GM19099 (cell line): ENCODE measurements at regions not wholly inside any gene's neighbourhood (a gene's known extent, or its start where the extent isn't known, plus 50 kb on each side); places are given as distances from the start of the nearest gene placed in this dataset.

Source experiments
- POLR2A ChIP-seq: IDR thresholded peaks from 3 replicates; pipeline ENCODE4 v1.6.1; 2011; ENCODE audit warnings: low read depth; ENCODE audit not compliant: insufficient read length; ENCODE audit errors: extremely low read depth

DNA sequence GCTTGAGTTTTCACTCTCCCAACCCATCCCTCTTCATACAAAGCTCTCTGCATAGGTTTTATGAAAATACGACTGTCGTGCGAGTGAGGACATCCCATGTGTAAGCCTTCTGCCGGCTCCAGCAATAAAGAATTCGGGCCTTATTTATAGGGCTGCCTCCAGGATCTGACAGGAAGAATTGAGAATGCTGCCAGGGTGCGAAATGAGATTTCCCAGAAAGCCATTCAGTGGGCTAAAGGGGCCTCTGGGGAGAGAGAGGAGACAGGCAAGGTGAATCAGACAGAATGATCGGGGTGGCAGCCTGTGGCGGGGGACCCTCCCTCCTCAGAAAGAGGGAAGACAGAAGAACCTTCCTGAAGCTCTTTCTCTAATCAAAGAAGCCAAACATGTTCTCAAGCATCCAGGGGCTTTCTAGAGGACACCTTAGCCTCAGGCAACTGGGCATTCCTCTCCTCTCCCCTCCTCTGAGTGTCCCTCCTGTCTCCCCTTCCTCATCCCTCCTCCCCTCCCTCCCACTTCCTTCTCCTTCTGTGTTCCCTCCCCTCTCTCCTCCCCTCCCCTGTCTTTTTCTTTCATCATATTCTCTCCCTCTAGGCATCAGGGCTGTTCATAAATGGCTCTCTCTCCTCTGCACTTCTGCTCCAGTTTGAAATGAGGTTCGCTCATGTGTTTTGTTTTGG is 410.9 kb downstream of the TYW1 start:
- TF ChIP-seq POLR2A: no peak

DNA sequence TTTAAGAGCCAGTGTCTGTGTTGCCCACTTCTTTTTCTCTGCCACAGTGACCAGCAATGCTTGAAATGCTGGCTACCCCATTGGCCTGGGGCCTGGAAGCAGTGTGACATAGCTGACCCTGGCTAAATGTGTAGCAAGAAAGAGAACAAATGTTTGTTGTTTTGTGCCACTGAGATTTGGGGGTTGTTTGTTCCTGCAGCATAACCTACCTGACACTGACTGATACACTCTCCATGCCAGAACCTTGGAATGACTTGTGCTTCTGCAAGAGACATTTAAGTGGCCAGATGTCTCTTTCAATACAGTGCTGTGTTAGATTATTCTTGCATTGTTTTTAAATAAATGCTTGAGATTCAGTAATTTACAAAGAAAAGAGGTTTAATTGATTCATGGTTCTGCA is 411.5 kb downstream of the TYW1 start:
- TF ChIP-seq POLR2A: no peak

DNA sequence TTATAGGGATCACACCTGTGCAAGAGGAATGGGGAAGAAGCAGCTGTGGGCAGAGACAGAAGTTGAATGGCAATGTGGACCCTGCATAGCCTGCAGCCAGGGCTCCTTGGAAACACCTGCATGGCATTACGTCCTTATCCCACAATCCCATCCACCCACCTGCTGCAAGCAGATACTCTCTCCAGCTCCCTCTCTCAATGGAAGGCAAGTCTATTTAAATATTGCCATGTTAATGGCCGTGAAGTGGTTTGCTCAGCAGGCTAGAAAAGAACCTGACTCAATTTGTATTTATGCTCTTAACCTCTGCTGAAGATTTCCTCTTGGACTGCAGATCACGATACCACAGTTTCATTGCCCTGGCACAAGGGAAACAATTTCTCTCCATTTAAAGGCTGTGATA is 417.0 kb downstream of the TYW1 start:
- no peak for TF ChIP-seq POLR2A

DNA sequence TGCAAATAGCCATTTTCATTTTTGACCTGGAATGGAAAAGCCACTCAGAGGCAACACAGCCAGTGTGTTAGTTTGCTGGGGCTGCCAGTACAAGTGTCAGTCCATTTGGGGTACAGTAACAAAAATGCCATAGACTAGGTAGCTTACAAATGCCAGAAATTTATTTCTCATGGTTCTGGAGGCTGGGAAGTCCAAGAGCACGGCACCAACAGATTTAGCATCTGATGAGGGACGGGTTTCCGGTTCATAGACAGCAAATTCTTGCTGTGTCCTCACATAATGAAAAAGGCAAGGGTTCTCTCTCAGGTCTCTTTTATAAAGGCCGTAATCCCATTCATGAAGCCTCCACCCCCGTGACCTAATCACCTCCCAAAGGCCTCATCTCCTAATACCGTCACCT is 418.2 kb downstream of the TYW1 start:
- TF ChIP-seq POLR2A: no peak

DNA sequence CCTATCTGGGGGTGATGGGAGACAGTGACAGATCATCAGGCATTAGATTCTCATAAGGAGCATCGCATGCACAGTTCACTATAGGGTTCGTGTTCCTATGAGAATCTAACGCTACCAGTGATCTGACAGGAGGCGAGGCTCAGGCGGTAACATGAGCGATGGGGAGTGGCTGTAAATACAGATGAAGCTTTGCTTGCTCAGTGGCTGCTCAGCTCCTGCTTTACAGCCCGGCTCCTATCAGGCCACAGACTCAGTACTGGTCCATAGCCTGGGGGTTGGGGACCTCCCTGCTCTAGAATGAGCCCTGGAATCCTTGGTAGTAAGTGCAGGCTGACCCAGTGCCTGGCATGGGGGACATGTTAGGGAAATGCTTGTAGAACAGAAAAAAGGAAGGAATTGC is 426.0 kb downstream of the TYW1 start:
- no peak for TF ChIP-seq POLR2A

DNA sequence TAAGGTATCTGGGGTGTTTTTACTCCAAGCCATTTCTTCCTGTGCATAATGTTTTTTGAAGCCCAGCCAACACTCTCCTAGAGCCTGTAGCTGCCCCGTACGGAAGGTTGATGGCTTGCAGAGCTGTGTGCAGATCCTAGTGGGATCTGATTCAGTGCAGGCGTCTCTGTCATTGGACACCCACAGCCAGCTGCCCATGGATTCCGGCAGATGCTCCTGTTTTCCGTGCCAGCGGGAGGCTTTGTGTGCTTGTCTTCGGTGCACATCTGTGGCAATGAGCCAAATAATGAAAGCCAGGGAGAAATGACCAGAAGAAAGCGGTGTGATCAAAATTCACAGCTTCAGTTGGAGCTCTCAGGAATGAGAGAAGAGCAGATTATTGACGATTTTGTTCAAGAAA is 426.4 kb downstream of the TYW1 start:
- no peak for TF ChIP-seq POLR2A

DNA sequence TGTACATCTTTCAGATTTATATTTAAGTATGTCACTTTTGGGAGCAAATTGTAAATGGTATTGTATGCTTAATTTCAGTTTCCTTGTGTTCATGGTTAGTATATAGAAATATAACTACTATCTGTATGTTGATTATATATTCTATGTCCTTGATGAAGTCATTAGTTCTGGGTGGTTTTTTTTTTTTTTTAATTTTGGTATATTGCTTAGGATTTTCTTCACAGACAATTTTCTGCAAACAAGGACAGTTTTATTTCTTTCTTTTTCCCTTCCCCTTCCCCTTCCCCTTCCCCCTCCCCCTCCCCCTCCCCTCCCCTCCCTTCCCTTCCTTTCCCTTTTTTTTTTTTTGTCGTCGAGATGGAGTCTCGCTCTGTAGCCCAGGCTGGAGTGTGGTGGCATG is 430.0 kb downstream of the TYW1 start:
- no peak for TF ChIP-seq POLR2A

GRCh38 chr7:67429735-67430134 is 433.1 kb downstream of the TYW1 start:
- no peak for TF ChIP-seq POLR2A

- TF ChIP-seq POLR2A: no peak
Observed at GRCh38 chr7:67432536-67433234, 436.1 kb downstream of the TYW1 start.

DNA sequence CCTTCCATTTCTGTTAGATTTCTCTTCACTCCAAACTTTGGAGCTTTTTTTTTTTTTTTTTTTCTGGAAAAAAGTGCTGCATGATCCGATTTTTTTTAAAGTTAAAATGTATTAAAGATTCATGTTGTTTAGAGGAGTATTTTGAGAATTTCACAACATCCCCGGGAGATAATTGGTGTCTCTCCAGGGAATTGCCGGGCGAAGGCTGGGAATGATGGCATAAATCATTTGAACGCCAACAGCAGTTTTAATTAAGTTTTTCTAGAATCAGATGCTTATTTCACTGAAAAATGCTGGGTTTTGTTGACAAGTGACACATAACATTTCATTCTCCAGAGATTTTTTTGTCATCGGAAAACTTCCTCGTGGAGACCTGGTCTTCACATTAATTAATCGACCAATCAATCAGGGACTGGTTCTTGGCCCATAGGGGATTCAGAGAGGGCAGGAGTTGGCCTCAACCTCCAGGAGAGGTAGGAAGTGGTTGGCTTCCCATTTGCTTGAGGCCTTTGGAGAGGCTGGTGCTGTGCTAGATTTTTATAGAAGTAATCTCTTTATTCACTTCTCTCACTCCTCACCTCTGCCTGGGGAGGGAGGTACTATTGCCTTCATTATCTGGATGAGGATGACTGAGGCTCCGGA is 439.4 kb downstream of the TYW1 start:
- TF ChIP-seq POLR2A: no peak

- no peak for TF ChIP-seq POLR2A
Observed at GRCh38 chr7:67438198-67438882, 441.7 kb downstream of the TYW1 start.

DNA sequence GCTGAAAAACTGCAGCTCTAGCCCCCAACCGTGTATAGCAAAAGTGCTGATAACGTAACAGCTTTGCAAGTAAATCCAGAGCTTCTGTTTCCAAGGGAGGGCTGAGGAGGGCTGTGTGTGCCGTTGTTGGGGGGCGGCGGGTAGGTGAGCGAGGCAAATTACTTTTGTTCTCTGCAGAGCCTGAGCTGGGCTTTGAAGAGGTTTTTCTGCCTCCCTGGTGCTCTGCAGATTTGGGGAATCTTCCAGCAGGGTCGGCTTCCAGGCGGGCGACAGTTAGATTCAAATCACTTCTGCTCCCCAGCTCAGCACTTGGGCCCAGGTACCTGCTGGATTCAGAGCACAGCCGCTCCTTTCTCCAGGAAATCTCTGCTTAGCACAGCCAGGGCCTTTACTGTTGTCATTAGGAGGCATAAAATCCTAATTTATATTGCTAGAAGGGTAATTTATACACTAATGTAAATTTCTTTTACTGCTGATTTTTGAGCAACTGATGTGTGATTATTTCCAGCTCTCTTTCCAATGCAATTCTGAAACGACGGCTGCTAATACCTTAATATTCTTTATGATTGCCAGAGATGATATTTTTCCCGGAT is 442.4 kb downstream of the TYW1 start:
- TF ChIP-seq POLR2A: no peak

DNA sequence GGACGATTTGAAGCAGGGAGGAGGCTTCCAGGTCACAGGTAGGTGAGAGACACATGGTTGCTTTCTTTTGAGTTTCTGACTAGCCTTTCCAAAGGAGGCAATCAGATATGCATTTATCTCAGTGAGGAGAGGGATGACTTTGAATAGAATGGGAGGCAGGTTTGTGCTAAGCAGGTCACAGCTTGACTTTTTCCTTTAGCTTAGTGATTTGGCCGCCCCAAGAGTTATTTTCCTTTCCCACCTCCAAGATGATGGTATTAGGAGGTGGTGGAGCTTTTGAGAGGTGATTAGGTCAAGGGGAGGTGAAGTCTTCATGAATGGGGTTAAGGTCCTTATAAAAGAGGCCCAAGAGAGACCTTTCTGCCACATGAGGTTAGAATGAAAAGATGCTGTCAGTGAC is 443.7 kb downstream of the TYW1 start:
- TF ChIP-seq POLR2A: no peak

GRCh38 chr7:67445728-67446127 is 449.1 kb downstream of the TYW1 start:
- no peak for TF ChIP-seq POLR2A

GRCh38 chr7:67447297-67447696 is 450.7 kb downstream of the TYW1 start:
- TF ChIP-seq POLR2A: no peak

GRCh38 chr7:67448271-67448670 is 451.6 kb downstream of the TYW1 start:
- TF ChIP-seq POLR2A: no peak

DNA sequence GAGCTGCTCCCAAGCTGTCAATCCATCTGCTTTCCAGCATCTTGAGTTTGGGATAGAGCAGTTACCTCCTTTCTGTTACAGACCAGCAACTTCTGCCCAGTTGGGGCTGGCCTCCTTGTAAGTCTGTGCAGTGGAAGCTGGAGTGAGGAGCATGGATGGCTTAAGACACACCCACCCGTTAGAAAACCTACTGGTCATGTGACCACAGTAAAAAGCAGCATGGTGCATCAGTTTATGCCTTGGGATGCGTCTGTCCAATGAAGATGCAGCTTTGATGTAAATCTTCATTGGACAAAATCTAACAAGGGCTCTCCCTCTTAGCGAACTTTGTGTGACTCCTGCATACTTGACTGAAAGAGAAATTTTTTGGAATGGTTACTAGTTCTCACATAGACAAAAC is 453.5 kb downstream of the TYW1 start:
- TF ChIP-seq POLR2A: no peak
